GM12872 (cell line): ENCODE measurements at regions not wholly inside any gene's neighbourhood (a gene's known extent, or its start where the extent isn't known, plus 50 kb on each side); places are given as distances from the start of the nearest gene placed in this dataset.

ENCODE experiments used
- TF ChIP-seq, protein P1 (sequence below): IDR thresholded peaks from 3 replicates; pipeline ENCODE4 v1.5.1; 2011; ENCODE audit warnings: low read depth, mild to moderate bottlenecking, low read length, moderate library complexity; ENCODE audit not compliant: insufficient read depth

DNA sequence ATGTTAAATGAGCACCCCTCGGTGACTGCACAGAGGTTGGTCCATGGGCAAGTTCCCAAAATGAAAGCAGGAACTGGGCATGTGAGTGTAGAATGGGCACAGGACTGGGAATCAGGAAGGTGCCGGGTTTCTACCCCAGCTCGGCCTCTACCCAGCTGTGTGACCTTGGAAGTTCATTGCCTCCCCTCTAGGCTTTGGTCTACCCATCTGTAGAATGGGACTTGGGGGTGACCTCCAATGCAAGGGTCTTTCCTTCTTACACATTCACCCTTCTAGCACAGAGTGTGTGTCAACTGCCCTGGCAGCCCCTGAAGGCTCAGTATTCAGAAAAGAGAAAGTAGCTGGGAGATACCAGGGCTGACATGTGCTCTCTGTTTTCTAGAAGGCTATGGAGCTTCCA, 72.3 kb upstream of the PIAS1 start:
- TF ChIP-seq, protein P1, sequence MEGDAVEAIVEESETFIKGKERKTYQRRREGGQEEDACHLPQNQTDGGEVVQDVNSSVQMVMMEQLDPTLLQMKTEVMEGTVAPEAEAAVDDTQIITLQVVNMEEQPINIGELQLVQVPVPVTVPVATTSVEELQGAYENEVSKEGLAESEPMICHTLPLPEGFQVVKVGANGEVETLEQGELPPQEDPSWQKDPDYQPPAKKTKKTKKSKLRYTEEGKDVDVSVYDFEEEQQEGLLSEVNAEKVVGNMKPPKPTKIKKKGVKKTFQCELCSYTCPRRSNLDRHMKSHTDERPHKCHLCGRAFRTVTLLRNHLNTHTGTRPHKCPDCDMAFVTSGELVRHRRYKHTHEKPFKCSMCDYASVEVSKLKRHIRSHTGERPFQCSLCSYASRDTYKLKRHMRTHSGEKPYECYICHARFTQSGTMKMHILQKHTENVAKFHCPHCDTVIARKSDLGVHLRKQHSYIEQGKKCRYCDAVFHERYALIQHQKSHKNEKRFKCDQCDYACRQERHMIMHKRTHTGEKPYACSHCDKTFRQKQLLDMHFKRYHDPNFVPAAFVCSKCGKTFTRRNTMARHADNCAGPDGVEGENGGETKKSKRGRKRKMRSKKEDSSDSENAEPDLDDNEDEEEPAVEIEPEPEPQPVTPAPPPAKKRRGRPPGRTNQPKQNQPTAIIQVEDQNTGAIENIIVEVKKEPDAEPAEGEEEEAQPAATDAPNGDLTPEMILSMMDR = no peak

DNA sequence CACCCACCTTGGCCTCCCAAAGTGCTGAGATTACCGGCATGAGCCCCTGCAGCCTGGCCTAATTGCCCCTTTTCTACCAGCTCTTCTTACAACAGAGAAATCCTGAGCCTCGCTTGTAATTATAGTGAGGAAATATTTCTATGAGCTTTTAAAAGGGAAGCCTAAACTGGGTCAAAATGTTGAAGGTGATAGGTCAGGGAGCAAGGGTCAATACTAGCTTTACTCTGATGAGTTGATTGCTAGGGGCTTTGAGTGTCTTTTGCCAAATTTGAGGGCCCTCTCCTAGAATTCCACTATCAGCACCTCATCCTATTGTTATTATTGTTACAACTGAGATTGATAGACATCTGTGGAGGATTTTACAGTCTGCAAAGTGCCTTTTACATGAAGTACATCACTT, 62.4 kb upstream of the PIAS1 start:
- TF ChIP-seq, protein P1 = no peak

DNA sequence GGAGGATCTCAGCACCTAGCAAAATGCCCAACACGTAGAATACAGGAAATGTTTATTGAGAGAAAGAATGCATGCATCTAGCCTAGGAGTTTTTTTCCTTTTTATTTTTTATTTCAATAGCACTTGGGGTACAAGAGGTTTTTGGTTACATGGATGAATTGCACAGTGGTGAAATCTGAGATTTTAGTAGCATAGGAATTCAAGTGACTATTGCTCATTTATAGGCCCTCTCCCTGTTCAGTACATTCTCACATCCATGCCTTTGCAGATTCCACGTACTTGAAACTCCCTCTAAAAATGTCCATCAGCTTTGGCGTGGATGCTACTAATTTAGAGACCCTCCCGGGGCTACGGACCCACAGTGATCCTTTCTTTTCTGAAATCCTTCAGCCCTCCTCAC, 61.7 kb upstream of the PIAS1 start:
- TF ChIP-seq, protein P1 = no peak

DNA sequence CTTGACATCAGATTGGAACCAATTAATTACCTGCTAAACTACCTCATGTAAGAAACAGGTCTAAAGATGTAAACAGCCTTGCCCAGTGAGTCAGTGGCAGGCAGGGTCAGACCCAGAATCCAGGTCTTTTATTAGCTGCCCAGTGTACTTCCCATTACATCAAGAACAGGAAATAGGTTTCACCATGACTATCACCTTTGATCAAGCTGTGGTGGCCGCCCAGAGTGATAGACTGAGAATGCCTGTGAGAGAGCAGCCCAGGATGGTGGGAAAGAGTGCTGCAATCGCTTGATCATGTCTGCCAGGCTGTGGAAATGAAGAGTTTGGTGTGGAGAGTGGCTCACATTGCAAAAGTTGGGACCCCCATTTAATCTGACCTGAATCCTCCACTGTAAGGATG, 61.3 kb upstream of the PIAS1 start:
- TF ChIP-seq, protein P1 = no peak

DNA sequence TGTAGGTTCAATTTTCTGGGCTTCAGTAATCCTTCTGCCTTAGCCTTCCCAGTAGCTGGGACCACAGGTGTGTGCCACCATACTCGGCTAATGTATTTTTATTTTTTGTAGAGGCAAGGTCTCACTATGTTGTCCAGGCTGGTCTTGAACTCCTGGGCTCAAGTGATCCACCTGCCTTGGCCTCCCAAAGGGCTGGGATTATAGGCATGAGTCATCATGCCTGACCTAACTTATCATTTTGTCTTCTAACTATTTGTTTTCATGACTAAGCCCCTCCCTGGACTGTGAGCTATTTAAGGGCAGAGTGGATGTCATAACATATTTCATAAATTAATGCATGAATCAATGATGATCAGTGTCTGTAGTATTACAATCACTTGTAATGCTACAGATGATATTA, 56.1 kb upstream of the PIAS1 start:
- TF ChIP-seq, protein P1 = no peak

DNA sequence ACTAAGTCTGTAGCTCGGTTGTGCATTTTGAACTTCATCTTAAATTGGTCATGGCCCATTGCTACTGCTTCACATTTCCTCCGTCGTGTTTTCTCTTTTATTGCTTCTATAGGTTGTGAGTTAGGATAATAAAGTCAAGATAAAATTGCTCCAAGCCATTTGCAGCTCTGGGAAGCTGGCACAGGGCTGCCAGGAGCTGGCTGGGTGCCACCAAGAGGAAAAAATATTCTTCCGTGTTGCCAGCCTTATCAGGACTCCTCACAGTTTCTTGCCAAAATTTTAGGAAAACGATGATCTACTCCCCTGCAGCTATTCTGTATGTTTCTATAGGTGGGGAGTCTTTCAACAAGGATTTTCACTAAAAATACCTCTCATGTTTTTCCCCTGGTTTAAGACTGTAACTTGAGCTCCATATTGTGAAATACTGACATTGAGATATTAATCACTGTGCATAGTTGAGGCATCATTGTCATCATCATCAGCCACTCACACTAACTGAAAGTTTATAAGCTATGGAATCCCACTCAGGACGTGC, 55.4 kb upstream of the PIAS1 start:
- TF ChIP-seq, protein P1 = no peak

DNA sequence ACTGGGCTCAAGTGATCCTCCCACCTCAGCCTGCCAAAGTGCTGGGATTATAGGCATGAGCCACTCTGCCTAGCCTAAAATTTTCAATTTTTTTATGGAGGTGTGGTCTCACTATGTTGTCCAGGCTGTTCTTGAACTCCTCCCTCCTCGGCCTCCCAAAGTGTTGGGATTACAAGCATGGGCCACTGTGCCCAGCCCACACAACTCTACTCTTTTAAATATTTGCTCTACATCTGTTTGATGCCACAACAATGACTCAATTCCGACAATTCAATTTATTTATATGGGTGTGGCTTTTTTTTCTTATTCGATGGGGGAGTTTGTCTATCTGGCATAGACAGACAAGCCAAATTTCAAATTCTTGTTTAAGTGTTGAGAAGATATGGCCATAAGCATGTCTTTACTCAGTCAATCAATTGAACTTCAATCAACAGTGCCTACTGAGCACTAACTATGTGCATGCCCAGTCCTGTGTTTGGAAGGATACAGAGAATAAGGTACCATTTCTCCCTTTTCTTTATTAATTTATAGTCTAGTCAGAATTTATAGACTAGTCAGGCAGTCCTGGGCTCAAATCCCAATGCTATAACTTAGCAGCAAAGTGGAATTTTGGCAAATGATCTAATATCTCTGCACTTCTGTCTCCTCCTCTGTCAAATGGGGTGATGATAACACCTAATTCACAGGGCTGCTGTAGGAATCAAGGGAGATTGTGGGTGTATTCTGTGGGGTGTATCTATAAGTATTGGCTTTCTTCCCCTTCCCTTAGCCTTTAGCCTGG, 54.6 kb upstream of the PIAS1 start:
- TF ChIP-seq, protein P1 = no peak

DNA sequence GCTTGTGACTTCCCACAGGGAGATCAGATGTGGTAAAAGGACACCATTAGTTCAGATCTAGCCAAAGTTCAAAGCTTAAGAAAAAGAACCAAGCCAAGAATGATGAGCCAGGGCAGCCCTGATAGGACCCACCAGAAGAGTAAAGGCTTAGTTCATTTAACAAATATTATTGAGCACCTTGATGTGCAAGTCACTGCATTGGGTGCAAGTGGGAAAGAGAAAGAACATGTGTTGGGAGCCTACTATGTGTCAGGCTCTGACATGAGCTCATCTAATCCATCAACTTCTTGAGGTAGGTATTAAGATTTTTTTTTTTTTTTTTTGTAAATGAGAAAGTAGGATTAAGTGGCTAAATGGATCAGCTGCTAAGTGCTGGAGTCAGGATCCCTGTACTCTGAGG, 53.4 kb upstream of the PIAS1 start:
- TF ChIP-seq, protein P1 = no peak
